ENCODE measurements at regions not wholly inside any gene's neighbourhood (a gene's known extent, or its start where the extent isn't known, plus 50 kb on each side); places are given as distances from the start of the nearest gene placed in this dataset.

DNA sequence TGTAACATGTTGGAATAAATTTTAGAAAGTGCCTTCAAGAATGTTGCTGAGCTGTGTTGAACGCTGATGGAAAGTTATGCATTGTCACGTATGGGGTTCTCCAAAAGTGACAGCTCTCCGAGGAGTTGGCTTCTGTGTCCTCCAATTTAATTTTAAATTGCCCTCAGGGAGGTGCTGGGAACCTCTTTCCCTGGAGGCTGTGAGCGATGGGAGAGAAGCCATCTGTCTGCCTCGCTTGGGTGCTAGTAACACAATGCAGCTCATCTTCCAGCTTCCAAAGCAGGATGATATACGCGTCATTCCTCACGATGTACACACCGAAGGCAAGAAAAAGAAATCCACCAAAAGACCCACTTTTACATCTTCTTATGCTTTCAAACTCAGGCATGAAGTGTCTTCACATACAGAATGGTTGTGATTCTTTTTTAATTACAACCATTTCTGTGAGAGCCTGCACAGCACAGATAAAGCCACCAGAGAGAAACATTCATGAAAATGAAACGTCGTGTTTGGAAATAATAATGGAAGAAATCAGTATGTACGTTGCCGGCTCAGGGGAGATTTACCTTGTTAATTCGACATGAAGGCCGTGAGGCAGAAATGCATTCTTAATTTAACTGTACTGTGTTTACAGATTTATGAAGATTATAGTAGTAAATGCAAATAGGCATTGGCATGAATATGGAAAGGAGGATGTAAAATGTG lies 218.9 kb downstream of the ASMT start:
- TF ChIP-seq, protein P1, sequence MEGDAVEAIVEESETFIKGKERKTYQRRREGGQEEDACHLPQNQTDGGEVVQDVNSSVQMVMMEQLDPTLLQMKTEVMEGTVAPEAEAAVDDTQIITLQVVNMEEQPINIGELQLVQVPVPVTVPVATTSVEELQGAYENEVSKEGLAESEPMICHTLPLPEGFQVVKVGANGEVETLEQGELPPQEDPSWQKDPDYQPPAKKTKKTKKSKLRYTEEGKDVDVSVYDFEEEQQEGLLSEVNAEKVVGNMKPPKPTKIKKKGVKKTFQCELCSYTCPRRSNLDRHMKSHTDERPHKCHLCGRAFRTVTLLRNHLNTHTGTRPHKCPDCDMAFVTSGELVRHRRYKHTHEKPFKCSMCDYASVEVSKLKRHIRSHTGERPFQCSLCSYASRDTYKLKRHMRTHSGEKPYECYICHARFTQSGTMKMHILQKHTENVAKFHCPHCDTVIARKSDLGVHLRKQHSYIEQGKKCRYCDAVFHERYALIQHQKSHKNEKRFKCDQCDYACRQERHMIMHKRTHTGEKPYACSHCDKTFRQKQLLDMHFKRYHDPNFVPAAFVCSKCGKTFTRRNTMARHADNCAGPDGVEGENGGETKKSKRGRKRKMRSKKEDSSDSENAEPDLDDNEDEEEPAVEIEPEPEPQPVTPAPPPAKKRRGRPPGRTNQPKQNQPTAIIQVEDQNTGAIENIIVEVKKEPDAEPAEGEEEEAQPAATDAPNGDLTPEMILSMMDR (IDR thresholded peaks at IDR 0.05), result no peak
- TF ChIP-seq POLR2AphosphoS5 (IDR thresholded peaks at IDR 0.05) (no peak), POLR2A (IDR thresholded peaks at IDR 0.05) (no peak)
